ENCODE measurements at regions not wholly inside any gene's neighbourhood (a gene's known extent, or its start where the extent isn't known, plus 50 kb on each side); places are given as distances from the start of the nearest gene placed in this dataset.

DNA sequence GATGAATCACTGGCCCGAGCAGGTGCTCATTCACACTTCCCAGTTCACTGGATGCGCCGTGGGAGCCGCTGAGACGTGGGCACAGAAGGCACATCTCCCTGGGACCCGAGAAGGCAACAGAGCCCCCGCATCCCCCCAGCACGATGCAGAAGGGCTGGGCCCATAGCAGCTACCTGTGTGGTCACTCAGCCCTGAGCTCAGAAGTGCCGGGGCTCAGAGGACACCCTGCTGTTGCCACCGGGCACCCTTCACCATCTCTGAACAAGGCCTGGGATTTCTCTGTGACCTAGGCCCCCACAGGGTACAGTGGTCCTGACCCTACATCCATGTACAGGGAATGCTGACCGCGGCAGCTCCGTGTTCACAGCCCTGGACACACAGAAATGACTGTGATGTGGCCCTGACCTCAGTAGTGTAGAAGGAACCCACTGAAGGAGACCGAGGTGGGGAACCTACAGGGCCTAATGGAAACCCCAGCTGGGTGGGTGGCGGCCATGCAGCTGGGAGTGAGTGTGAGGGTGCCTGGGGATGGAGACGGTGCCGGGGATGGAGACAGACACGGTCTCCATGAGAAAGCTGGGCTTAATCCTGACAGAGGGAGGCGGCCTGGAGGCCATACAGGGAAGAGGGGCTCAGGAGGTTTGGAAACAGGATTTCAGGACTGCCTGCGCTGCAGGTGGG, 111.9 kb upstream of the OTOS start:
- DNase-seq (ENCODE audit: low read depth in 1 of 2, low spot score in 2 of 2): no peak
- POLR2A ChIA-PET (ENCODE audit: partially characterized antibody): no interaction called here

More for the DNA sequence above, 111.9 kb upstream of the OTOS start:
- peaks cover 8% of the 10 kb centered on the region in 2 experiments; a peak in 3 of 4 replicates for H3K9me3 ChIP-seq (ENCODE audit: insufficient read depth in 2 of 2, low read depth in 1 of 2, low read length in 1 of 2)
- H2BK15ac ChIP-seq (ENCODE audit: low read length): no peak overlapping the region
- no peak overlapping the region for H2AFZ ChIP-seq (ENCODE audit: low read length)
- no peaks in the 10 kb centered on the region for H3K36me3 ChIP-seq (ENCODE audit: control insufficient read depth in 2 of 4, insufficient read depth in 4 of 4, low read length in 3 of 4)
- no peak overlapping the region for H3K56ac ChIP-seq (replicated peaks; ENCODE audit: insufficient read length, low read depth, low read length)
- H3K79me2 ChIP-seq (ENCODE audit: control insufficient read depth in 1 of 2, insufficient read depth in 2 of 2, low read length in 2 of 2): no peaks in the 10 kb centered on the region
- no peak overlapping the region for H3K27ac ChIP-seq (ENCODE audit: low read depth, low read length)
- H3K4me3 ChIP-seq (ENCODE audit: extremely low read depth in 1 of 4, insufficient read depth in 2 of 4, low read depth in 3 of 4, low read length in 4 of 4): no peak overlapping the region
- no peaks in the 10 kb centered on the region for H3K23me2 ChIP-seq (ENCODE audit: low read depth, low read length)
- H3K4me1 ChIP-seq (replicated peaks in 1 of 4; ENCODE audit: control insufficient read depth in 3 of 4, insufficient read depth in 4 of 4, low read length in 3 of 4): peaks cover 0 to 19% (median 0%) of the 10 kb centered on the region in 4 experiments; a peak in 4 of 7 replicates
- H3K4ac ChIP-seq (replicated peaks; ENCODE audit: insufficient read length, low read depth, low read length): no peak overlapping the region
- no peak overlapping the region for H3K18ac ChIP-seq (ENCODE audit: extremely low read depth, low read length)
- no peak for FAIRE-seq
- H2BK12ac ChIP-seq (ENCODE audit: low read depth, low read length): no peak overlapping the region
- no peak overlapping the region for H3K14ac ChIP-seq (ENCODE audit: insufficient read length)
- no peaks in the 10 kb centered on the region for H3K79me1 ChIP-seq (ENCODE audit: low read depth, low read length)
- TF ChIP-seq BACH1 (IDR thresholded peaks at IDR 0.05; ENCODE audit: low read length) (no peak), KDM1A (IDR thresholded peaks at IDR 0.05; ENCODE audit: borderline replicate concordance, low read length) (no peak), CTBP2 (IDR thresholded peaks at IDR 0.05; ENCODE audit: borderline replicate concordance, insufficient read depth, insufficient read length, low read length) (no peak), SIX5 (IDR thresholded peaks at IDR 0.05; ENCODE audit: low read depth, low read length) (no peak)
- 87% methylated on average over 17 of the region's 20 CpGs; no CpG with 5 or more reads in 1 of the 2 experiments for WGBS, 2 experiments (ENCODE audit: extremely low coverage in 1 of 2, insufficient coverage in 1 of 2, insufficient read length in 1 of 2, insufficient replicate concordance in 2 of 2, low coverage in 1 of 2, low lambda C conversion rate in 2 of 2, missing lambda C conversion rate in 1 of 2)
- no peak overlapping the region for H2BK20ac ChIP-seq (ENCODE audit: low read length)
- no peak overlapping the region for H3K23ac ChIP-seq (ENCODE audit: insufficient read length)
- H4K5ac ChIP-seq (ENCODE audit: insufficient read length, low read depth, low read length): no peak overlapping the region
- H2BK5ac ChIP-seq (ENCODE audit: low read depth, low read length): no peak overlapping the region
- H4K91ac ChIP-seq (replicated peaks; ENCODE audit: insufficient read length, low read length): no peak overlapping the region
- H2AK5ac ChIP-seq (ENCODE audit: low read depth, low read length): no peak overlapping the region
- H3K4me2 ChIP-seq (ENCODE audit: insufficient read depth in 1 of 2, low read depth in 2 of 2, low read length in 2 of 2): no peak overlapping the region
- H4K20me1 ChIP-seq (replicated peaks in 1 of 2; ENCODE audit: control insufficient read depth in 1 of 2, insufficient read depth in 2 of 2, low read length in 2 of 2): no peaks in the 10 kb centered on the region
- no peaks in the 10 kb centered on the region; a peak in 2 of 7 replicates for H3K27me3 ChIP-seq (replicated peaks in 1 of 4; ENCODE audit: control insufficient read depth in 3 of 4, extremely low read depth in 1 of 4, insufficient read depth in 3 of 4, low read length in 3 of 4)
- H3K9ac ChIP-seq (replicated peaks in 1 of 4; ENCODE audit: extremely low read depth in 1 of 4, low read depth in 3 of 4, low read length in 3 of 4): no peak overlapping the region
- H2BK120ac ChIP-seq (replicated peaks; ENCODE audit: low read depth, low read length): no peak overlapping the region
- CTCF ChIA-PET (ENCODE audit: partially characterized antibody): interaction anchor here (1.3 kb wide), 1 partner anchor 38 kb away, joined by 4 read pairs; no protein-coding TSS in a partner anchor
- no peak overlapping the region; the same call in 1 of the 2 replicates for H4K8ac ChIP-seq (ENCODE audit: extremely low read depth, insufficient read depth, low read length)

Measured in H1 (cell line).